ENCODE measurements at regions not wholly inside any gene's neighbourhood (a gene's known extent, or its start where the extent isn't known, plus 50 kb on each side); places are given as distances from the start of the nearest gene placed in this dataset.

GRCh38 chr9:108755979-108756378, 99.8 kb downstream of the ACTL7B start:
- TF ChIP-seq CTCF (conservative IDR thresholded peaks at IDR 0.05; ENCODE audit: low read length), result no peak
- TF ChIP-seq EZH2phosphoT487 (IDR thresholded peaks at IDR 0.05; ENCODE audit: borderline replicate concordance), result no peak

All from Loucy (cell line).